Suppressor macrophage treated with lipopolysaccharide for 4 hours (primary cell): ENCODE measurements at regions not wholly inside any gene's neighbourhood (a gene's known extent, or its start where the extent isn't known, plus 50 kb on each side); places are given as distances from the start of the nearest gene placed in this dataset.
"Not testable (repeated sequence)": the region's sequence is repeated elsewhere in the genome, so short reads cannot be mapped to it uniquely, and the experiment has no call there.

Source experiments
- DNase-seq: peaks from one replicate; pipeline ENCODE4 v3.0.0-alpha.2; 2020

DNA sequence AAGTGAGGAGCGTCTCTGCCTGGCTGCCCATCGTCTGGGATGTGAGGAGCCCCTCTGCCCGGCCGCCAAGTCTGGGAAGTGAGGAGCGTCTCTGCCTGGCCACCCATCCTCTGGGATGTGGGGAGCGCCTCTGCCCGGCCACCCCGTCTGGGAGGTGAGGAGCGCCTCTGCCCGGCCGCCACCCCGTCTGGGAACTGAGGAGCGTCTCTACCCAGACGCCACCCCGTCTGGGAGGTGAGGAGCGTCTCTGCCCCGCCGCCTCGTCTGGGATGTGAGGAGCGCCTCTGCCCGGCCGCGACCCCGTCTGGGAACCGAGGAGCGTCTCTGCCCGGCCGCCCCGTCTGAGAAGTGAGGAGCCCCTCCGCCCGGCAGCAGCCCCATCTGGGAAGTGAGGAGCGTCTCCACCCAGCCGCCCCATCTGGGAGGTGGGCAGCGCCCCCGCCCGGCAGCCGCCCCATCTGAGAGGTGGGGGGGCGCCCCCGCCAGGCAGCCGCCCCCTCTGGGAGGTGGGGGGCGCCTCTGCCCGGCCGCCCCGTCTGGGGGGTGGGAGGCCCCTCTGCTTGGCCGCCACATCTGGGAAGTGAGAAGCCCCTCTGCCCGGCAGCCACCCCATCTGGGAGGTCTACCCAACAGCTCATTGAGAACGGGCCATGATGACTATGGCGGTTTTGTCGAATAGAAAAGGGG lies 228.4 kb downstream of the CAAP1 start:
- DNase-seq = not testable (repeated sequence)

DNA sequence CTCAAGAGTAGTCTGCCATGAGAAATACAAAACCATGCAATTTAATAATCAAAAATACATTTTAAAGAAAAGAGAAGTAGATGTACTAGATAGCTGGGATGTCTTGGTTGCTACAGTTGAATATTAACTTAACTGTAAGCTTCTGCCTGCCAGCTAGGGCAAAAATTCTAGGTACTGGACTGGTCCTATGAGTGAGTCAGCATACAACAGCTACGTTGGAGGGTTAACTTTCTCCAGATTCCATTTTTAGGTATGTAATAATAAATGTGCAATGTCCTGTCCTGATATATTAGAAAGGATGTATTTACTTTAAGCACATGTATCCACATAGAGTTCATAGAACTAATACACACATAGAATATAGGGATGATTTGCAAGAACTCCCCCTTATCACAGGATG lies 230.1 kb downstream of the CAAP1 start:
- no peak for DNase-seq

DNA sequence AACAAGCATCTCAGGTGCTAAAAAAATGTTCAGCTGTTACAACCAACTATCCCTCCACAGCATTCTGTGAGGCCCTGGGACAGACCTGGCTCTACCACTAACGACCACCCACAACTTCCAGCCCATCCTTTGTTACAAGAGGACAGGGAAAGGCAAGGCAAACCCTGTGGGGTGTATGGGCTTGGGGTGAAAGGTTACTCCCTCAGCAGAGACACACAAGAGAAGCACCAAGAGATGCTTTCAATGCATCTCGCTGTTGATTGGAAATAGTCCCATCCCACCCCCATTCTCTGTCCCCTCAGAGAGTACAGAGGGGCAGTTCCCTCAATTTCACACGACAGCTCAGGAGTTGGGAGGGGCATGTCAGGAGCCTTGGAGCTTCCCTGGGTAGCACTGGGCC lies 234.1 kb downstream of the CAAP1 start:
- no peak for DNase-seq

DNA sequence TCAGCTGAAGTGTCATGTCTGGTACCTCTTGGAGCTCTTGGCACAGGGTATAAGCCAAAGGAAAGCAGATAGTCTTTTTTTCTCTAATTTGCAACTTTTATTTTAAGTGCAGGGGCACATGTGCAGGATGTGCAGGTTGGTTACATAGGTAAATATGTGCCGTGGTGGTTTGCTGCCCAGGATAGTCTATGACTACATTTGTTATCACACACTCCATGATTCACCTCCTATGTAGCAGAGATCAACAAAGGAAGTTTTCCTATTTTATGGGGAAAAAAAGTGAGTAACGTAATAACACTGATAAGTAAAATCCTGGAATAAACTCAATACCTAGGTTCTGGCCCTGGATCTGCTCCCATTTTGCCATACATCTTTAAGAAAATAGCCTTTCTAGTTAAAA lies 234.6 kb downstream of the CAAP1 start:
- no peak for DNase-seq

DNA sequence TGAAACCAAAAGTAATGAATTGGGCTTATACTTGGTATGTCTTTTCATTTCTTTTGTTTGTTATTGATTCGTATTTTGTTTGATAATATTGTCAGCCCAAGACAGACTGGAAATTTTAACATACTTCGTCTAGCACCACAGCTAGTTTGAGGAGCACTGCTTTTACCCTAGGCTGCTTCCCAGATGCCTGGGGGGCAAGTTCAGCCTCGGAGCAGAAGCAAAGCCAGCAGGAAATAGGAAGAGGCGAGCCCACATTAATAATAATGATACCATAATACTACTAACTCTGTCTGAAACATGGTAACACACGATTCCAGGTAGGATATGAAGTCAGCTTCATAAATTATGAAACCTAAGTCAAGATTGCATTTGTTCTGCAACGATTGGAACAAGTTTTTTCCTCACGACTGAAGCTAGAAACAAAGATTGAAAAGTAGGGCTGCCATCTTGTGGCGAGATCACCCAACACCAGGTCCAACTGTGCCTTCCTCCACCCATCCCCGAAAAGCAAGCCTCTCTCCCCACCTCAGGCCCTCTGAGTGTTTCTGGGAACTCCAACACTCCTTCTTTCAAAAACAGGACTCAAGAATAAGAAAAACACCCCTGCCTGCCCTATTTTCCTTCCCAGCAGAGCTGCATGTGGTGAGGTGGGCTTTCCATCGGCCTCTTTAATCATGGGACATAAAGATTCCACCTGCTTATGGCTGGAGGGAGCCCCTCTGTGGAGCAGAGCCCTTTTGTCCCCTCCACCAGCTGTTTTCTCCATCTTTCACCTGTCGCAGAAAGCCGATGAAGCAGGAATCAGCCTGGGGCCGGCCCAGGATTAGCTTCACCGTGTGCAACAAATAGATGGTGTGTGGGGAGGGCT lies 236.4 kb downstream of the CAAP1 start:
- DNase-seq = no peak

DNA sequence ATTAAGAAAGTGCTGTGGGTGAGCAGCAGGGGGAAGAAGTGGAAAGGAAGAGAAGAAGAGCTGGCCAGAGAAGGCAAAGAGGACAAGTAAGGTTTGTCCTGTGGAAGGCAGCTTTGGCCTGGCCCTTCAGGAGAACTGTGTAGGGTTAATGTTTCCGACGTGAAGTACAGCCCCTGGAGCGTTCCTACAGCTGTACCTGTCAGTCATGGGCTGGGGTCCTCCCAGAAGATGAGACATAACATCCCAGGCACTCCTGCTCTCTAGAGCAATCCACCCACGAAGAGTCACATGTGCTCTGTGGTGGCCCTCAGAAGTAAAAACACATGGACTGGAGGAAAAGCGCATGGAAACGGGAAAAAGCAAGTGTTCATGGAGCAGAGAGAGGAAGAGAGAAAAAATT lies 237.4 kb downstream of the CAAP1 start:
- no peak for DNase-seq

DNA sequence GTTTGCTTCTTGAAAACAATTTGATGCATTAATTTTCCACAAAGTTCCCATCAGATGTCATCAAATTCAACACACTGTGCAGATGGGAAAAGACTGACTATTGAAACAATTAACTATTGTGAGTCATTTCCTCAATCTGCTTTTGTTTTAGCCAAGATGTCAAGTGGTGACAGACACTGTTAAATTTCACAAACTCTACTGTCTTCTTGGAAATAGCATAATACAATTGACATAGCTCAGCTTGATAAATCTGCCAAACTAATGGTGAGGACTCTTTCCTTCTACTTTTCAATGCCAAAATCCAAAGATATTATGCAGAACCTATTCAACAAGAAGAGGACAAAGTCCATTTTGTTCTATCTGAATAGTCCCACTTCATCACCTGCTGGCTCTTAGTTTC lies 242.3 kb downstream of the CAAP1 start:
- DNase-seq = no peak

DNA sequence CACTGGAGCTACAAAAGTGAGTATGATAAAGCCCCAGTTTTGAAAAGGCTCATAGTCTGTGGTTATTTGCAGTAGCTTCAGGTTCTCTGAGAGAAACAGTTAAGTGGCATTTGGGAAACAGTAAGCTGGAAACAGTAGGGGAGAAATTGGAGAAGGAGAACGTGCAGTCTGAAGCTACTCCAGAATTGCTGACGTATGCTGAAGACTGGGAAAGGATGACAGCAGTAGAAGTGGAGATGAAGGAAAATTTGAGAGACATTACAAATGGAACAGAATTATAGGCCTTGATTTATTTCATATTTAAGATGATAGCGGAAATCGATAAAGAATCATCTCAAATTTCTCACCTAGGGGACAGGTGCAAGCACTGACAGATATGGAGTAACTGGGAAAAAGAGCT lies 248.8 kb downstream of the CAAP1 start:
- DNase-seq = no peak

DNA sequence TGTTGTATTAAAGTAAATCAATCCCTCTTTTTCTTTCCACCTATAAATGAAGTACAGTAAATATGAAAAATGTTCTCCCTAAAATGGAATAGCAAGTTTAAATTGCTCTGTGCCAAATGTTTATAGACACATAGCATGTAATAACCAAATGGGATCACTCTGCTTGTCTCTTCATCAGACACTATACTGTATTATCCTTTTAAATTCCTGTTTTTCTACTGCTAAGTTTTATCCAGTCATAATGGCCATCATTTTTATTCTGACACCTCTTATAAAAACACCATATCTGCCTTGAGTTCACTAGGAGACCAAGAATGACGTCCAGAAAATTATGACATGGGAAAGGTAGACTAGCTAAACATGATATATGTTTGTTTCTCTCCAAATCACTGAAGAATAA lies 252.8 kb downstream of the CAAP1 start:
- DNase-seq = no peak

DNA sequence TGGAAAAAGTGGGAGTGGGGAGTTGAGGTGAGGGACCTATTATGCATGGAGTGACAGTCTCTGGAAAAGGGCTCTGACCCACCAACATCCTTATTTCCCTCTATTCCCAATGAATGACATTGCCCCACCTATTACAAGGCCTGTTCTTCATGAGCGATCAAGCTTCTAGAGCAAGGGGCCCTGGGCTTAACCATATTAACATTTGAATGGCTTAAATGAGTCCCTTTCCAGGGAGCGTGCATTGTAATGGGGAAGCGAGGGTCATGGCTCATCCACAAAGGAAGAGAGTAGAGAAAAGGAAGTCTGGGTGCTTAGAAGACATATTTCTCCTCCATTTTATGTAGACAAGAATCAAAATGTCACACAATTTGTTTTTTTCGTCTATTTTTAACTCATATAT lies 255.5 kb downstream of the CAAP1 start:
- no peak for DNase-seq

DNA sequence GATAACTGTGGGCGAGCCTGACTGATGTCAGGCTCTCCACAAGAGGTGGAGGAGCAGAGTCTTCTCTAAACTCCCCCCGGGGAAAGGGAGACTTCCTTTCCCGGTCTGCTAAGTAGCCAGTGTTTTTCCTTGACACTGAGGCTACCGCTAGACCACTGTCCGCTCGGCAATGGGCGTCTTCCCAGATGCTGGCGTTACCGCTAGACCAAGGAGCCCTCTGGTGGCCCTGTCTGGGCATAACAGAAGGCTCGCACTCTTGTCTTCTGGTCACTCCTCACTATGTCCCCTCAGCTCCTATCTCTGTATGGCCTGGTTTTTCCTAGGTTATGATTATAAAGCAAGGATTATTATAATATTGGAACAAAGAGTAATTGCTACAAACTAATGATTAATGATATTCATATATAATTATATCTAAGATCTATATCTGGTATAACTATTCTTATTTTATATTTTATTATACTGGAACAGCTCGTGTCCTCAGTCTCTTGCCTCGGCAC lies 278.7 kb downstream of the CAAP1 start:
- not testable (repeated sequence) for DNase-seq

DNA sequence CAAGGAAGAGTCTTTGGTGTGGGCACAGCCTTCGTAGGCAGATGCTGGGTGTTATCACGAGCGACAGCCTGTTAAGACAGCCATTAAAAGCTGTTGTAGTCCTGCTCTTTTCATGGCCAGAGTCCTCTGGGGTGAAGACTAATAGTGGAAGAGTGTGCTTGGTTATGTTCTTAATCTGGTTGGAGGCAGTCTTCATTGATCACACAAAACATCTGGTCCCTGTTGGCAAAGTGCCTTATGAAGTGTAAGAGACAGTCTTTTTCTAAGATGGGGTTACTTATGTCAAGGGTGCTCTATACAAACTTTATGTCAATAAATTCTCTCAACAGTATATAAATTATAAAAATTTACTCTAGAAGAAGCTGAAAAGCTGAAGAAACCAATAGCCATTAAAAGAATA lies 280.4 kb downstream of the CAAP1 start:
- no peak for DNase-seq

DNA sequence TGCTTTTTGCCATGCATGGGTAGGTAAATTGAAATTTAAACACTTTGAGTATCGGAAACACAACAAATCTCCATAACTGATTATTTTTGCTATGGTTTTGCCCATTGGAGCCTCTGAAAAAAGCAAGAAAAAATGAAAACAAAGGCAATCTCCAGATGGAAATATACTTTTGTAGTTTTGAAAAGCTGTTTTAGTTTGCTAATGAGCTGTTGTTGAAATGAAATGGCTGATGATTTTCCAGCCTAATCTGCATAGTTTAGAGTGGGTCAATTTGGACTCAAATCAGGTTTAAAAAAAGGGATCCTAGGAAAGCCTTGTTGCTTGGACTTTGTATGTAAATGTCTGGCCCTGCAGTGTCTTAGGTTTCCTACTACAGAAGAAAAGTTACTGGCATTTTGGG lies 285.8 kb downstream of the CAAP1 start:
- no peak for DNase-seq

DNA sequence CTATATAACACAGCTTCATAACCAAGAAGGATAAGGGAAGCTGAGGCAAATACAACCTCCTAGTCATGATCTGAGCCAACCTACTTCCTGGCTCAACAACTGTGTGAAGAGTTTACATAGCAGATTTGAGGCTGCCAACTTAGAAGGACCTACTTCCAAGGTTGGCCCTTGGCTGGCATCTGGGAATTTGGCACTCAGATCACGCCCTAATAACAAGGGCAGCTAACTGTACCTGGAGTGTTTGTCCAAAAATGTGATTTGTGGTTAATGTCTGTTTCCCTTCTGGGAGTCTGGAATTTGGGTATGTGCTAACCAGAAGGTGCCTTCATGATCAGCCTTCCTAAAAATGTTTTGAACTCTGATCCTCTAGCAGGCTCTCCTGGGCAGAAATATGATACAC lies 287.2 kb downstream of the CAAP1 start:
- no peak for DNase-seq

DNA sequence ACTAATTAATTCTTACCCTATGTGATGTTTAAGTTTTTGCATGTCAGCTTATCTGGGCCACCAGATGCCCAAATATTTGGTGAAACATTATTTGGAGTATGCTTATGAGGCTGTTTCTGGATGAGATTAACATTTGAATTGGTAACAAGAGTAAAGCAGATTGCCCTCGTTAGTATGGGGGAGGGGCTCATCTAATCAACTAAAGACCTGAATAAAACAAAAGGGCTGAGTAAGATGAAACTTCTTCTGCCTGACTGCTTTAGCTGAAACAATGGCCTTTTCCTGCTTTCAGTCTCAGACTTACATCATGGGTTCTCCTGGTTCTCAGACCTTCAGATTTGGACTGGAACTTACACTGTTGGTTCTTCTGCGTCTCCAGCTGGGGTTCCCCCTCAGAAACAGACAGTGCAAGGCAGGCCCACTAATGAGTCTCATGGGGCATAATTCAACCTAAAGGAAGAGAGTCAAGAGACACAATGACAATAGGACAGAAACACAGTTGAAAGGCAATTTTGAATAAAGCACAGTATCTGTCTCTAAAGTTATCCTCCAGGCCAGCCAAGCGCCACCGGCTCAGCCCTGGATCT lies 288.4 kb downstream of the CAAP1 start:
- DNase-seq = no peak

DNA sequence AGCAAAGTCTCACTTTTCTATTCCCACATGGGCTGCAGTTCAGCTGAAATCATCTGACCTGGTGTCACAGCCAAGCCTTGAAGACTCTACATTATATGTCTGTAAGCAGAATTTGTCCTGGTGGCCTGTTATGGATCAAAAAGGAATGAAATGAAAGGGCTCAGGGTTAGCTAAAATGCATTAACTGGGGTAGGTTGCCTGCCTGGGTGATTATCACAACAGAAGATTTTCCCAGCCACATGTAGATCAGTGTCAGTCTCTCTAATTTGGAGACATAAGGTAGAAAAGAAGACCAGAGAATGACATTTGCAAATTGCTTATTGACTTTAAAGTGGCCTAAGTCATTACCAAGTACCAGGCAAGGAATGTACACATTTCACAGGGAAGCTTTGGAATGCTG lies 289.0 kb downstream of the CAAP1 start:
- no peak for DNase-seq

DNA sequence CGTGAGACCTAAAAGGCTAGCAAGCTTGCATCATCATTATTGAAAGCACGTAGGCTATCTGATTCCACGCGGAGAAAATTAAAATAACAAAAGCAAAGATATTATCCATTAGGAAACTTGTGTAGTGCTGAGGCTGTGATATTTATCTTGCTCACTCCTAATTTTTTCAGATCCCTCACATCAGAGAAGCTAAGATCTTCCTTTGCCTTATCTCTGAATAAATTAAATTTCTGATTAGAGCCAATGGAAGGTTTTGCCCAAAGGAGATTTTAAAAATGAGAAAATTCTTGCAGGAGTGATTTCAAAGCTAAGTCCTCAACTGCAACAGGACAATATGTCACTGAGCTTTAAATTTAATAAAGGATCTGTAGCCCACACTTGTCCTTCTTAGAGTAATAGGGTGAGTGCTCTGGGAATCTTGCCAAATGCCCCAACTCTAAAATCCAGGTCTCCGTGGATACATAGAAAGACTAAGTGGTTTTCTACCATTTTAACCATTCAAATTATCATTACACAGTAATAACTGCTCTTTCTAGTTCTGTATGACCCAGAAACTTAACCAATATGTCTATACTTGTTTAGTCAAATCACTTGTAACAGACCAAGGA lies 295.0 kb downstream of the CAAP1 start:
- no peak for DNase-seq

DNA sequence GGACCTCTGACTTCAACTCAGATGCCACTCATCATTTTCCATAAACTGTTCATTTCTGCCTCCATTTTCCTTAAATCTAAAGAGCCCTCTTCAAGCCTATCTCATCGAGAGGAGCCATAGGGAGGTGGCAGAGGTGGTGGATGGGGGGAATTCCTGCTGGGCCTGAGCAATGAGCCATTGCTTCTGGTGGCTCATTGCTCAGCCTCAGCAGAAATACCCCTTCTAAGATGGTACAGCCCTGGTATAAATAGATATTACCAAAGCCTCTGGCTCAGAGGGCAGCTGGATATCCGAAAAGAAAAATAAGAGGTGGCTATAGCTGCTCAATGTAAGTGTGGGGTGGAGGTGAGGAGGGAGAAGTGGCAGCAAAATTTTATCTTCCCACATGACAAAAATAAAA lies 313.5 kb downstream of the CAAP1 start:
- no peak for DNase-seq

DNA sequence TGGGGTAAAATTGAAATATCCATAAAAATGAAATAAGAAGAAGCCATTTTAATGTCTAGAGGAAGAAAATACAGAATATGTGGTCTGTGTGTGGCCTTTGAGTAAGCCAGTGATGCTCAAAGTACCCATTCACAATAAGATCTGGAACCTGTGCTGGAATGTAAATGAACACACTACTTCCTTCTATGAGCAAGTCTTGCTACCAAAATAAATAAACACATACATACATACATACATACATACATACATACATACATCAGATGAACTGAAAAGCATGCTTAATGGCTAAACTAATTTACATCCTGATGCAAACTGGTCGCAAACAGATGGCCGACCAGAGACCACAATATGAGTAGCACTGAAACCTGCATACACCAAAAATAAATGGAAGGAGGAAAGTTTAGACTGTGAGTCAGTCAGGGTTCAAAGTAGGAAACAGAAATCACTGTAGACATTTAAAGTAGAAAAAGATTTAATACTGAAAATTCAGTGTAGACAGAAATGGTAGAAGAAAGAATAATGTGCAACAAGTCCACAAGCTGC lies 317.6 kb downstream of the CAAP1 start:
- DNase-seq = no peak

DNA sequence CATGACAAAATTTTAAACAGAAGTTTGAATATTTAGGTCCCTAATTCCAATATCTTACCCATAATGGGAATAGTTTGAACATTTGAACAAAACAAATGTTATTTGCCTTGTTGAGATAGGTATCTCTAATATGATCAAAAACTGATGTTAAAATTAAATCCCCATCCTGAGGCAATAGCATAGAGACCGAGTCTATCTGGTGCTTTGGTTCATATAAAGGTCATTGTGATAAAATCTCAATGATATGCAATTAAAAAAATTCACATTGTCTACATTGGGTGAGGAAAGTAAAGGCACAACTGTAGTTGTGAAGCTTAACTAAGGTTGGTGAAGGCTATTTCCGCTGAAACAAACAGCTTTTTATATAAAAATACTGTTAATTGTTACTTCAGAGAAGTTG lies 318.3 kb downstream of the CAAP1 start:
- no peak for DNase-seq

DNA sequence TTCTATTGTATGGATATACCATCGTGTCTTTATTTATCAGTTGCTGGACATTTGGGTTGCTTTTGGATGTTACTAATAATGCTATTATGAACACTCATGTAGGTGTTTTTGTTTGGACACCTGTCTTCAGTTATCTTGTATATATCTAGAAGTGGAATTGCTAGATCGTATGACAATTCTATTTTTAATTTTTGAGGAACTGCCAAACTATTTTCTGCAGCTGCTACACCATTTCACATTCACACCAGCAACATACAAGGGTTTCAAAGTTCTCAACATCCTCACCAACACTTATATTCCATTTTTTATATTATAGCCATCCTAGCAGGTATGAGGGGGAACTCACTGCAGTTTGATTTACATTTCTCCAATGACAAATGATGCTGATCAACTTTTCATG lies 324.6 kb downstream of the CAAP1 start:
- no peak for DNase-seq

DNA sequence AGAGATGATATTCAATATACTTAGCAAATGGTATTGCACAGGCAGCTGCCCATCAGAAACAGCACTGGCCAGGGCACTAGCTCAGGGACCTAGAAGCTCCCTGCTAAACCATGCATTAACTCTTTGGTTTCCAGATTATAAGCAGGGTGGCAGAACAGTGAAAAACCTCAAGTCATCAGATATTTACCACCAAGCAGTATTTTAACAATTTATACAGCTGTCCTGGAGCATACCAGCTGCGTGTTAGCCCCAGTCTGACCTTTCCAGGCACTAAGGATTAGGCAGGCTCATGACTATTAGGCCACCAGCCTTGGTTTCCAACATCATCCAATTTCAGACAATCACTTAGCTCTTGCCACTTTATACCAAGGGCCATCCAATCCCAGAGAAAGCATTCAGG lies 326.5 kb downstream of the CAAP1 start:
- no peak for DNase-seq

DNA sequence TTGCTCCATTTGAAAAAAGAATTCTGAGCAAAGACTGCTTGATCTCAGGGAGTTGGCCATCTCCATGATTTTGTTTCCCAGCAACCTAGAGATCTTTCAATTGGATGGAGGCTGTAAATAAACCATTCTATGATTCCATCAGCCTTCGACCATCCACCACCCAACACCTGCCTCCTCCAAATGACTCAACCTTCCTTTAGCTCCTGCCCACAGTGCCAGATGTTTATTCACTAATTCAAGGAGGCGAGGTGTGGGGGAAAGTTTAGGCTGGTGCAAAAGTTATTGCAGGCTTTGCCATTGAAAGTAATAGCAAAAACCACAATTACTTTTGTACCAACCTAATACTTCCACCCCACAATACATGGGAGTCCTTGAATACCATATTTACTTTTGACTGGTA lies 327.5 kb downstream of the CAAP1 start:
- no peak for DNase-seq
